ENCODE measurements at regions not wholly inside any gene's neighbourhood (a gene's known extent, or its start where the extent isn't known, plus 50 kb on each side); places are given as distances from the start of the nearest gene placed in this dataset.

DNA sequence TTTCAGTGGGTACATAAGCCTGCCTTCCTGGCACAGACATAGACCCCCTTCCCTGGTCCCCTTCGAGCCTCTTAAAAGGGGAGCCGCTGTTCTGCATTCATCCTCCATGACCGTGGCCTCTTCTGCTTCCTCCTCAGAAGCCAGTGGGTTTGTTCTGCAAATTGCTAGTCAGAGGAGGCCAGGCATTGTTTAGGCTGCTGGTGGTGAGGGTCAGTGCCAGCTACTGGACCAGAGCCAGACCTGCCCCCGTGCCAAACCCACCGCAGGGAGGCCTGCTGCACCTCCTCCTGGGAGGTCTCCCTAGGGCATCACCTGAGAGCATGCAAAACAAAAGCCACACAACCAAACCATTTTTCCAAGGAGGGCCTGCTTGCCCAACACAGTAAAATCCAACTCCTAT lies 178.4 kb downstream of the MIS18A start:
- TF ChIP-seq, protein P1, sequence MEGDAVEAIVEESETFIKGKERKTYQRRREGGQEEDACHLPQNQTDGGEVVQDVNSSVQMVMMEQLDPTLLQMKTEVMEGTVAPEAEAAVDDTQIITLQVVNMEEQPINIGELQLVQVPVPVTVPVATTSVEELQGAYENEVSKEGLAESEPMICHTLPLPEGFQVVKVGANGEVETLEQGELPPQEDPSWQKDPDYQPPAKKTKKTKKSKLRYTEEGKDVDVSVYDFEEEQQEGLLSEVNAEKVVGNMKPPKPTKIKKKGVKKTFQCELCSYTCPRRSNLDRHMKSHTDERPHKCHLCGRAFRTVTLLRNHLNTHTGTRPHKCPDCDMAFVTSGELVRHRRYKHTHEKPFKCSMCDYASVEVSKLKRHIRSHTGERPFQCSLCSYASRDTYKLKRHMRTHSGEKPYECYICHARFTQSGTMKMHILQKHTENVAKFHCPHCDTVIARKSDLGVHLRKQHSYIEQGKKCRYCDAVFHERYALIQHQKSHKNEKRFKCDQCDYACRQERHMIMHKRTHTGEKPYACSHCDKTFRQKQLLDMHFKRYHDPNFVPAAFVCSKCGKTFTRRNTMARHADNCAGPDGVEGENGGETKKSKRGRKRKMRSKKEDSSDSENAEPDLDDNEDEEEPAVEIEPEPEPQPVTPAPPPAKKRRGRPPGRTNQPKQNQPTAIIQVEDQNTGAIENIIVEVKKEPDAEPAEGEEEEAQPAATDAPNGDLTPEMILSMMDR (IDR thresholded peaks at IDR 0.05; ENCODE audit: insufficient read depth, low read depth, low read length, missing control alignments) = no peak
- DNase-seq (ENCODE audit: low read depth) = no peak
- H3K4me3 ChIP-seq (ENCODE audit: low read length) = no peak overlapping the region

DNA sequence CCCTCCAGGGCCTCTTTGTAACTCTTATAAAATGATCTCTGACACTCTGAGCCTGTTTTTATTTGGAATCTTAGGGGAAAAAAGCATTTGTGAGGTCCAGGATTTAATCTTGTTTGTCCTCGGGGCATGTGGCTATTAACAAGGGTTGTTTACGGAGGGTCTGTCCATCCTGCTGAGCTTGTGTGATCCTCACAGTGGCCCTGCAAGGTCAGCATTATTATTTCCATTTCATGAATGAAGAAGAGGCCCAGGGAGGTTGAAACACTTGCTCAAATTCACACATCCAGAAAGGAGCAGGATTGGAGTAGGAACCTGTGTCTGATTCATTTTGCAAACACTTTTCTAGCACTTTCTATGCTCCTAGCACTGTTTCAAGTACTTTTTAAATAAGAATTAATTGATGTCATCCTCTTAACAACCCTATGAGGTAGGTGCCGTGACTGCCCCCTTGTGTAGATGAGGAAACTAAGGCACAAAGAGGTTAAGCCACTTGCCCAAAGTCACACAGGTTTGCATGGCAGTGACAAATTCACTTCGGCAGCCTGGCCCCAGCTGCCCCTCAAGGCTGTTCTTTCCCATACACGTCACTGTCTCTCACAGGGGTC lies 178.9 kb downstream of the MIS18A start:
- no peak for DNase-seq (ENCODE audit: low read depth)
- TF ChIP-seq, protein P1 (IDR thresholded peaks at IDR 0.05; ENCODE audit: insufficient read depth, low read depth, low read length, missing control alignments) = no peak
- H3K4me3 ChIP-seq (ENCODE audit: low read length) = no peak overlapping the region

DNA sequence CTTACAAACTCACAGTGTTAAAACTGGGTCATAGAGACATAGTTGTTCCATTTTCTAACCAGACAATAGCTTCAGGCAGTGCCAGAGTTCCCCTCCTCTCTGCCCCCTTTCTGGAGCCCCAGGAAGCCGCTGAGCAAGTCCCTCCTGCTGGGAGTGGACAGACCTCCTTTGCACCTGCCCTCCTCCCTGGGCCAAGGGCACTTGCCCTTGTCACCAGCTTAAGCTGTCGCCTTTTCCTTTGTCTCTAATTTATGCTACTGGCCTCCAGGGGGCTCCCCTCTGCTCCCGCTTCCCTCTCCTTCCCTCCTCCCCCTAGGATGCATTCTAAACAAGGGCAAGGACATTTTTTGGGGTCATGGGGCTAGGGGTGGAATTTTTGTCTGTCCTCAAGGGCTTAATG lies 182.4 kb downstream of the MIS18A start:
- TF ChIP-seq, protein P1 (IDR thresholded peaks at IDR 0.05; ENCODE audit: insufficient read depth, low read depth, low read length, missing control alignments) = no peak
- DNase-seq (ENCODE audit: low read depth) = no peak
- H3K4me3 ChIP-seq (ENCODE audit: low read length) = no peak overlapping the region

DNA sequence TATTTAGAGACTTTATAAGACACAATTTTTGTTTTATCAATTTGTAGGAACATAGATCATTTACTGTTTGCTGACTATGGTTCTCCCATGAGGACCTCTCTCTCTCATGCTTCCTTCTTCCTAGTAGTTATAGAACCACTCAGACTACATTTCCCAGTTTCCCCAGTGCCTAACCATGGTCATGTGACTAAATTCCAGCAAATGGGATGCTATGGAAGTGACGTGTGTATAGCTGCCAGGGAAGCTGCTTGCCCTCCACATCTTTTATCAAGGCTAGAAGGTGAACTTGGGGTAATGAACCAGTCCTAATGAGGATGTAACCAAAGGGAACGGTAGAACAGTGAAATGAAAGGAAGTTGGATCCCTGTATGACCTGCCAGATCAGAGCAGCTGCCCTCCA lies 184.0 kb downstream of the MIS18A start:
- DNase-seq (ENCODE audit: low read depth) = no peak
- TF ChIP-seq, protein P1 (IDR thresholded peaks at IDR 0.05; ENCODE audit: insufficient read depth, low read depth, low read length, missing control alignments) = no peak
- H3K4me3 ChIP-seq (ENCODE audit: low read length) = no peak overlapping the region

DNA sequence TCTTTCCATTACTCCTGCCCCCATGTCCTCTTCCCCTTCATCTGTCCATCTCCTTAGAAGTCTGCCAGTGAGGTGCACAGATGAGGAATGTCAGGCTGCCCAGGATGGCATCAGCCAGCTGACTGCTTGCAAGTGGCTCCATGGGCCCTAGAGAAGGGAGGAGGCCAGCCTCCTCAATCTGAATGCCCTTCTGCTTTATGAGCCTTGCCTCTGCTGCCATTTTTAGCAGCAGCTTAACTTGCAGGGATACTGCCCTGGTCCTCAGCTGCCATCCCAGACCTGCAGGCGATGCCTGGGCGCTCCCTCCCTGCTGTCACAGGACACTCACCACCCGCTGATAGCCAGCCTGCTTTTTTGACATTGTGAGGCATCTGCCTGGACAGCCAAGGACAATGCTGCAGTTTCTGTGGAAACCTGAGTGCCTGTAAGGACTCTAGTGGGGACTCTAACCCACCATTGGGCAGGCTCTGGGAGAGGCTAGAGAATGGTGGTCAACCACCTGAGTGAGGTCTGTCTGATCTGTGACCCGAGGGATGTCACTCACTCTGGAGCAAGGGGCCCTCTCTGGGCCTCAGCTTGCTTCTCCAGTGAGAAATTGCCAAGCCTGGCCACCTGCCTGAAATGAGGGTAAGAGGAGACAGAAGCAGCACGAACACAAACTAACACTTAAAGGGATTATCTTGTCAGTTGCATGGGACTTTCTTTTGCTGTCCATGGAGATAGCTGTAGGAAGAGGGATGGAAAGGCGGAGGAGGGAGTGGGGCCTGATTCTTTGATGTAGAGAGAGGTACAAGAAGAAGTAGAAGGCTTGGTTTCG lies 185.0 kb downstream of the MIS18A start:
- H3K4me3 ChIP-seq (ENCODE audit: low read length) = no peak overlapping the region
- TF ChIP-seq, protein P1 (IDR thresholded peaks at IDR 0.05; ENCODE audit: insufficient read depth, low read depth, low read length, missing control alignments) = no peak
- no peak for DNase-seq (ENCODE audit: low read depth)

DNA sequence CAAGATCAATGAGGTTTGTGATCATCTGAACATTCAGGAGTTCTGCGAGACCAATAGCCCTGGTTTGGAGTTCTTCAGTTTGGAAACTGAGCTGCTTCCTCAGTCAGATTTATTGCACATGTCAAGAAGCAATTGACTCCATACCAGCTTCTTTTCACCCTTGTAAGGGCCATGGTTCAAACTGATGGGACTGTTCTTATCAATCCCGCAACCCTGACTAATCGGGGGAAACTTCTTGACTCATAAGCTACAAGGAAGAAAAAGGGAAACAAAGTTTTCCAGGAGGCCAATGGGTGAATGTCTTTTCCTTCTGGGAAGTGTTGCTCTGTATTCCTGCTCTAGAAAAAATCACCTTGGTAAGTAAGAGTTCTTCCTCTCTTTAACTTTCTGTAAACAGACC lies 187.9 kb downstream of the MIS18A start:
- no peak overlapping the region for H3K4me3 ChIP-seq (ENCODE audit: low read length)
- DNase-seq (ENCODE audit: low read depth) = no peak
- TF ChIP-seq, protein P1 (IDR thresholded peaks at IDR 0.05; ENCODE audit: insufficient read depth, low read depth, low read length, missing control alignments) = no peak

Measured in epithelial cell of esophagus (primary cell).